Neural cell (in vitro differentiated cells): ENCODE measurements at regions not wholly inside any gene's neighbourhood (a gene's known extent, or its start where the extent isn't known, plus 50 kb on each side); places are given as distances from the start of the nearest gene placed in this dataset.

Experiments used
- H2AFZ ChIP-seq: fragments of 200-600, 300-800 bp; sonication (generic), shearing (Covaris generic); 2 replicates; pipeline ENCODE4 v1.6.0; 2014; ENCODE audit warnings: low read depth, mild to moderate bottlenecking, antibody characterized with exemption, low read length, moderate library complexity
- H3F3A ChIP-seq: fragments of 200-600 bp; shearing (Covaris generic); 2 replicates; pipeline ENCODE4 v1.6.1; 2016; ENCODE audit warnings: mild to moderate bottlenecking, moderate library complexity, mixed read lengths, antibody characterized with exemption, low read length; ENCODE audit not compliant: insufficient read depth, poor library complexity, severe bottlenecking
- H3K27ac ChIP-seq: fragments of 200-600, 300-800 bp; sonication (generic), shearing (Covaris generic); 2 replicates; pipeline ENCODE4 v1.5.1; 2014; ENCODE audit warnings: mild to moderate bottlenecking, low read length, moderate library complexity
- H3K27me3 ChIP-seq: fragments of 300-800, 200-600 bp; sonication (generic), shearing (Covaris generic); 2 replicates; pipeline ENCODE4 v1.6.0; 2014; ENCODE audit warnings: mild to moderate bottlenecking, low read depth, low read length, moderate library complexity; ENCODE audit not compliant: insufficient read depth
- H3K36me3 ChIP-seq: fragments of 300-800, 200-600 bp; sonication (generic), shearing (Covaris generic); 2 replicates; pipeline ENCODE4 v1.5.1; 2014; ENCODE audit warnings: mild to moderate bottlenecking, antibody characterized with exemption, low read length, moderate library complexity; ENCODE audit not compliant: insufficient read depth
- H3K4me2 ChIP-seq: fragments of 300-800, 200-600 bp; sonication (generic), shearing (Covaris generic); 2 replicates; pipeline ENCODE4 v1.6.0; 2014; ENCODE audit warnings: mild to moderate bottlenecking, low read length
- H3K4me3 ChIP-seq: fragments of 300-800, 200-600 bp; sonication (generic), shearing (Covaris generic); 2 replicates; pipeline ENCODE4 v1.5.1; 2014; ENCODE audit warnings: mild to moderate bottlenecking, low read length, moderate library complexity
- H3K79me2 ChIP-seq: fragments of 200-600 bp; shearing (Covaris generic); replicated peaks from 2 replicates; pipeline ENCODE4 v1.6.0; 2014; ENCODE audit warnings: mild to moderate bottlenecking, low read length, moderate library complexity; ENCODE audit not compliant: insufficient read depth
- H3K9ac ChIP-seq: fragments of 300-800, 200-600 bp; sonication (generic), shearing (Covaris generic); 2 replicates; pipeline ENCODE4 v1.6.1; 2016; ENCODE audit warnings: mild to moderate bottlenecking, low read length, mixed read lengths
- H3K9me2 ChIP-seq: fragments of 200-600 bp; shearing (Covaris generic); 2 replicates; pipeline ENCODE4 v1.6.1; 2016; ENCODE audit warnings: mild to moderate bottlenecking, low read length, mixed read lengths; ENCODE audit not compliant: insufficient read depth
- H3K9me3 ChIP-seq: fragments of 200-600, 300-800 bp; sonication (generic), shearing (Covaris generic); 2 replicates; pipeline ENCODE4 v1.6.1; 2016; ENCODE audit warnings: mild to moderate bottlenecking, mixed run types, low read length, moderate library complexity, mixed read lengths
- H4K20me1 ChIP-seq: fragments of 200-600 bp; shearing (Covaris generic); 2 replicates; pipeline ENCODE4 v1.6.1; 2016; ENCODE audit warnings: mild to moderate bottlenecking, mixed run types; ENCODE audit not compliant: insufficient read depth
- EP300 ChIP-seq: fragments of 450-650 bp; conservative IDR thresholded peaks from 2 replicates; pipeline ENCODE4 v1.6.1; 2014; ENCODE audit warnings: antibody characterized with exemption, mild to moderate bottlenecking, moderate library complexity; ENCODE audit not compliant: poor library complexity, severe bottlenecking
- EZH2 ChIP-seq: fragments of 200-600, 300-800 bp; shearing (Covaris generic), sonication (generic); IDR thresholded peaks from 2 replicates; pipeline ENCODE4 v1.6.1; 2014; ENCODE audit warnings: antibody characterized with exemption, low read length, borderline replicate concordance, mild to moderate bottlenecking; ENCODE audit not compliant: insufficient read depth, poor library complexity, severe bottlenecking
- MXI1 ChIP-seq: fragments of 450-650 bp; conservative IDR thresholded peaks from 2 replicates; pipeline ENCODE4 v1.6.1; 2014; ENCODE audit warnings: antibody characterized with exemption, mild to moderate bottlenecking; ENCODE audit not compliant: poor library complexity, severe bottlenecking
- POLR2AphosphoS5 ChIP-seq: IDR thresholded peaks from 2 replicates; pipeline ENCODE4 v1.6.1; 2012
- RAD21 ChIP-seq: fragments of 450-650 bp; conservative IDR thresholded peaks from 2 replicates; pipeline ENCODE4 v1.6.1; 2014; ENCODE audit warnings: antibody characterized with exemption, mild to moderate bottlenecking, moderate library complexity
- SMC3 ChIP-seq: fragments of 450-650 bp; conservative IDR thresholded peaks from 2 replicates; pipeline ENCODE4 v1.6.1; 2014; ENCODE audit warnings: antibody characterized with exemption, mild to moderate bottlenecking, moderate library complexity; ENCODE audit not compliant: poor library complexity
- TAF1 ChIP-seq: IDR thresholded peaks from 2 replicates; pipeline ENCODE4 v1.6.1; 2012; ENCODE audit warnings: low read depth
- TF ChIP-seq, protein P1 (sequence below): IDR thresholded peaks from 2 replicates; pipeline ENCODE4 v1.6.1; 2012; ENCODE audit warnings: borderline replicate concordance
- TF ChIP-seq, protein P2 (sequence below): fragments of 450-650 bp; IDR thresholded peaks from 2 replicates; pipeline ENCODE4 v1.5.1; 2014; ENCODE audit warnings: antibody characterized with exemption, mild to moderate bottlenecking, moderate library complexity; ENCODE audit not compliant: poor library complexity, severe bottlenecking

DNA sequence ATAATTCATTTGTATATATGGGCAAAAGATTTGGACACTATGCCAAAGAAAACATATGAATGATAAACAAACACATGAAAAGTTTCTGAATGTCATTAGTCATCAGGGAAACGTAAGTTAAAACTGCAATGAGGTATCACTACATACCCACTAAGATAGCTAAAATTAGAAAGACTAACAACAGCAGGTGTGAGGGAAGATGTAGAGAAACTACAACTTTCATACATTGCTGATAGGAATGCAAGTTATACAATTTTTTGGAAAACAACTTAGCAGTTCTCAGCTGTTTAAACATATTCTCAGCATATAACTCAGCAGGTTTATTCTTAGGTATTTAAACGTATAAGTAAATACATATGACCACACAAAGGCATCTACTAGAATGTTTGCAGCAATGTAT lies 563.5 kb upstream of the KLHL29 start:
- no peaks in the 10 kb centered on the region for H3K36me3 ChIP-seq
- no peaks in the 10 kb centered on the region for H3K9me3 ChIP-seq
- no peak overlapping the region for H2AFZ ChIP-seq
- TF ChIP-seq, protein P1, sequence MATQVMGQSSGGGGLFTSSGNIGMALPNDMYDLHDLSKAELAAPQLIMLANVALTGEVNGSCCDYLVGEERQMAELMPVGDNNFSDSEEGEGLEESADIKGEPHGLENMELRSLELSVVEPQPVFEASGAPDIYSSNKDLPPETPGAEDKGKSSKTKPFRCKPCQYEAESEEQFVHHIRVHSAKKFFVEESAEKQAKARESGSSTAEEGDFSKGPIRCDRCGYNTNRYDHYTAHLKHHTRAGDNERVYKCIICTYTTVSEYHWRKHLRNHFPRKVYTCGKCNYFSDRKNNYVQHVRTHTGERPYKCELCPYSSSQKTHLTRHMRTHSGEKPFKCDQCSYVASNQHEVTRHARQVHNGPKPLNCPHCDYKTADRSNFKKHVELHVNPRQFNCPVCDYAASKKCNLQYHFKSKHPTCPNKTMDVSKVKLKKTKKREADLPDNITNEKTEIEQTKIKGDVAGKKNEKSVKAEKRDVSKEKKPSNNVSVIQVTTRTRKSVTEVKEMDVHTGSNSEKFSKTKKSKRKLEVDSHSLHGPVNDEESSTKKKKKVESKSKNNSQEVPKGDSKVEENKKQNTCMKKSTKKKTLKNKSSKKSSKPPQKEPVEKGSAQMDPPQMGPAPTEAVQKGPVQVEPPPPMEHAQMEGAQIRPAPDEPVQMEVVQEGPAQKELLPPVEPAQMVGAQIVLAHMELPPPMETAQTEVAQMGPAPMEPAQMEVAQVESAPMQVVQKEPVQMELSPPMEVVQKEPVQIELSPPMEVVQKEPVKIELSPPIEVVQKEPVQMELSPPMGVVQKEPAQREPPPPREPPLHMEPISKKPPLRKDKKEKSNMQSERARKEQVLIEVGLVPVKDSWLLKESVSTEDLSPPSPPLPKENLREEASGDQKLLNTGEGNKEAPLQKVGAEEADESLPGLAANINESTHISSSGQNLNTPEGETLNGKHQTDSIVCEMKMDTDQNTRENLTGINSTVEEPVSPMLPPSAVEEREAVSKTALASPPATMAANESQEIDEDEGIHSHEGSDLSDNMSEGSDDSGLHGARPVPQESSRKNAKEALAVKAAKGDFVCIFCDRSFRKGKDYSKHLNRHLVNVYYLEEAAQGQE, result no peak
- TF ChIP-seq SMC3 (no peak), MXI1 (no peak), RAD21 (no peak), POLR2AphosphoS5 (no peak), TAF1 (no peak), EZH2 (no peak), EP300 (no peak)
- TF ChIP-seq, protein P2, sequence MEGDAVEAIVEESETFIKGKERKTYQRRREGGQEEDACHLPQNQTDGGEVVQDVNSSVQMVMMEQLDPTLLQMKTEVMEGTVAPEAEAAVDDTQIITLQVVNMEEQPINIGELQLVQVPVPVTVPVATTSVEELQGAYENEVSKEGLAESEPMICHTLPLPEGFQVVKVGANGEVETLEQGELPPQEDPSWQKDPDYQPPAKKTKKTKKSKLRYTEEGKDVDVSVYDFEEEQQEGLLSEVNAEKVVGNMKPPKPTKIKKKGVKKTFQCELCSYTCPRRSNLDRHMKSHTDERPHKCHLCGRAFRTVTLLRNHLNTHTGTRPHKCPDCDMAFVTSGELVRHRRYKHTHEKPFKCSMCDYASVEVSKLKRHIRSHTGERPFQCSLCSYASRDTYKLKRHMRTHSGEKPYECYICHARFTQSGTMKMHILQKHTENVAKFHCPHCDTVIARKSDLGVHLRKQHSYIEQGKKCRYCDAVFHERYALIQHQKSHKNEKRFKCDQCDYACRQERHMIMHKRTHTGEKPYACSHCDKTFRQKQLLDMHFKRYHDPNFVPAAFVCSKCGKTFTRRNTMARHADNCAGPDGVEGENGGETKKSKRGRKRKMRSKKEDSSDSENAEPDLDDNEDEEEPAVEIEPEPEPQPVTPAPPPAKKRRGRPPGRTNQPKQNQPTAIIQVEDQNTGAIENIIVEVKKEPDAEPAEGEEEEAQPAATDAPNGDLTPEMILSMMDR, result no peak
- no peak overlapping the region for H3K4me3 ChIP-seq
- no peak overlapping the region for H3K4me2 ChIP-seq
- H3K9ac ChIP-seq, result no peak overlapping the region
- no peaks in the 10 kb centered on the region for H3K79me2 ChIP-seq
- H3K27me3 ChIP-seq, result no peaks in the 10 kb centered on the region
- no peaks in the 10 kb centered on the region for H3K9me2 ChIP-seq
- H3F3A ChIP-seq, result peaks cover 3% of the 10 kb centered on the region
- H4K20me1 ChIP-seq, result no peaks in the 10 kb centered on the region
- H3K27ac ChIP-seq, result no peak overlapping the region

DNA sequence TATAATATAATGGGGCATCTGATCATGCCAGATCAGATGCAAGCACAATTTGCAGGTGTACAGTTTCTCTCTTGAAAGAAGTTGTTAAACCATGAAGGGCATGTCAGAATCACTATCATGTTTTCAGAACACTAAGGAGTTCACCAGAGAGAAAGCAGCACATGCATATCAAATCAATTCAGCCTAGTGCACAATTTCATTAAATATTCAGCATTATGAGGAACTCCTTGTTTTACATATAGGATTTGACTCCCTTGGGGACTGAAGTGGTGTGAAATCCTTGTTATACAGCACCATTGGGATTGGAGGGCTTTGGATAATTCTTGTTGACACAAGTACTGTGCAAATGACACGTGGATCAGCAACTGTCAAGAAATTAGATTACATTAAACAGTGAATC lies 562.1 kb upstream of the KLHL29 start:
- Histone ChIP-seq H3K9me3 (no peaks in the 10 kb centered on the region), H3K4me3 (no peak overlapping the region), H3K4me2 (no peak overlapping the region), H3K36me3 (no peaks in the 10 kb centered on the region), H3K27me3 (no peaks in the 10 kb centered on the region), H3F3A (peaks cover 3% of the 10 kb centered on the region), H3K9me2 (no peaks in the 10 kb centered on the region), H3K9ac (no peak overlapping the region), H4K20me1 (no peaks in the 10 kb centered on the region), H3K79me2 (no peaks in the 10 kb centered on the region), H2AFZ (no peak overlapping the region), H3K27ac (peak overlapping the region; percentile 3)
- no peak for TF ChIP-seq EP300
- TF ChIP-seq, protein P2, result no peak
- no peak for TF ChIP-seq SMC3
- TF ChIP-seq EZH2, result no peak
- no peak for TF ChIP-seq RAD21
- TF ChIP-seq TAF1, result no peak
- TF ChIP-seq POLR2AphosphoS5, result no peak
- TF ChIP-seq, protein P1, result peak; percentile 18
